Activated effector memory CD4-positive, alpha-beta T cell treated with anti-CD3 and anti-CD28 coated beads, Interleukin-2, amount 50 U/mL, for 16 hours (primary cell): ENCODE measurements at regions not wholly inside any gene's neighbourhood (a gene's known extent, or its start where the extent isn't known, plus 50 kb on each side); places are given as distances from the start of the nearest gene placed in this dataset.

Source experiments
- DNase-seq: peaks from one replicate; pipeline ENCODE4 v3.0.0-alpha.2; 2020

DNA sequence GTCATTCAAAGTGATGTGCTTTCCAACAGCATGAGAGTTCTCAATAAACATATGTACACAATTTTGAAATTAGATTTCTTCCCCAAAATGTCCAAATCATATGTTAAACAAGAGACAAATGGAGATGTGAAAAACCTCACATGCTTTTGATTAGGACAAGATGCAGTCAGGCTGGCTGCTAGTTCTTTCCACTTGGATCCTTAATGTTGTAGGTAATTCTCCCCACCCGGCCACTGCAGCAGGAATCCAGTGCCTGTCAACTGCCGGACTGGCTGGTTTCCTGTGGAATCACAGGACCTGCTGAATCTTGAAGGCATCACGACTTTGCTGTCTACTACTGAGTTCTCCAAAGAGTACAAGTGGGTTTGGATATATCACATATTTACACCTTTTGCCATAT is 138.6 kb upstream of the AKR1E2 start:
- DNase-seq = no peak

DNA sequence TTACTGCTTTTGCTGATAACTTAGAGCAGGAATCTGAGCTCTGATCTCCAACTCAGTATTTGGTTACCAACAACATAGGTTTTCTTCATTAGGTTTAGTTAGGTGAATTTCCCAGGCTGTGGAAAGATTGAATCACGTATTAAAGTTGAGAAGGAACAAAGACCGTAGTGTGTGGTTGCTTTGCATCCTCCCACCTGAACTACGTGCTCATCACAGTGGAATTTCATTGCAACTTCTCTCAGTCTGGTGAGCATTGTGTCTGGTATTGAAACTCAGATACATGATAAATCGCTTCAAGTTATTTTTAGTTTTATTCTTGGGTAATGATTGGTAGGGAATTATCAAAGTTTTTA is 139.4 kb upstream of the AKR1E2 start:
- DNase-seq = no peak

DNA sequence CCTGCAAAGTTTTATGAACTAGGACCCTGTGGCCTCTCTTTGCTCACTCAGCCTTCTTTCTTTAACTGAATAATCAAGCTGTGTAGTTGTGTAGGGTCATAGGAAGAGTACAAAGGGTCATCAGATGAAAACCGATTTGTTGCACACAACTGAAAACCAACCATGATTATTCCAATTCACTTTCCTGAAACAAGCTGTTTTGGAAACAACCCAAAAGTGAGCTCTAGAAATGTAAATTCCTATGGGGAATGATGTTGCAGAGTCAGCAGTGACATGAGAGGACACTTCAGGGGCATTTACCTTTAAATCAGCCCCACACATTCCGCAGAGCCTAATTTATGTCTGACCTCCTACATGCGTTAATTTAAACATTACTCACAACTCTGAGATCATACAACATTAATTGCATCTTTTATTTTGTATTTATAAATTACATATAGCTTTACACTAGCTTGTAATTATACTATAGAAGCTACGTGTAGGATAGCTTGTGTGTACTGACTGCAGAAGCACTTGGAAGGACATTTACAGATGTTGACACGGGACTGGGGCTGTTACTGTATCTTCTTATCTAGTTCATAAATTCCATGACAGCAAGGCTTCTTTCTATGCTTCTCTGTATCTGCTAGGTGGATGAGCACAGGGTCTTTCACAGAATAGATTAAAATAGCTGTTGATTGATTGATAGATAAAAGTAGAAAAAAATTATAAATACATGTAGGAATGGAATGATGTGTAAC is 139.9 kb upstream of the AKR1E2 start:
- no peak for DNase-seq

DNA sequence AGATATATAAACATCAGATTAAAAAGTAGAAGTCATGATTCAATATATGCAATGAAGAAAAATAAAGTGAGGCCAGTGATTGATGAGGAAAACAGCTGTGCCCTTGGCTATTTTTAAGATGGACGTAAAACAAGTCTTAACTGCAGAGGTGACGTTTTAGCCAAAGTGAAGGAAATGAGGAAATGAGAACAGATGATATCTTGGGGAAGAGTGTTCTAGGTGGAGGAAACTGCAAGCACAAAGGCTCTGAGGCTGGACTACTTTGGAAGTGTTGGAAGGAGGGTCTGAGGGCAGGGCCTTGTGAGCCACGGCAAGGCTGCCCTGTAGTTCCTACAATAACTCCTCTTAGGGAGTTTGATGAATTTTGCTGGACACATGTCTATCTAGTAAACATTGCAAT is 140.5 kb upstream of the AKR1E2 start:
- DNase-seq = no peak

DNA sequence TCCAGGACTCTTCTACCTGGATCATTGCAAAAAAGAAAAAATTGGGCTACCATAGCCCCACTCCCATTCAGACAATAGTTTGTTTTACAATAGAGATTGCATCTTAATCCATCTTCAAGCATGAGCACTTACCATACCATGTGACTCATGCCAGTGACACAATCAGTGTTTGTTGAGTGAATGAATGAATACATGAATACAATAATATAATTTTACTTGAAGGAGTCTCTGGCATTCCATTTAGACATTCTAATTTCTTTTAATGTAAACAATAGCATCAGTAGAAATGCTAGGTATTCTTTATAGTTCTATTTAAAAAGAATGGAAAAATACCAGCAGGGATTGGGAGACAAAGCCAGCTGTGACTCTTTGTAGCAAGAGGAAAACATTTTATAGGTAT is 141.6 kb upstream of the AKR1E2 start:
- no peak for DNase-seq

DNA sequence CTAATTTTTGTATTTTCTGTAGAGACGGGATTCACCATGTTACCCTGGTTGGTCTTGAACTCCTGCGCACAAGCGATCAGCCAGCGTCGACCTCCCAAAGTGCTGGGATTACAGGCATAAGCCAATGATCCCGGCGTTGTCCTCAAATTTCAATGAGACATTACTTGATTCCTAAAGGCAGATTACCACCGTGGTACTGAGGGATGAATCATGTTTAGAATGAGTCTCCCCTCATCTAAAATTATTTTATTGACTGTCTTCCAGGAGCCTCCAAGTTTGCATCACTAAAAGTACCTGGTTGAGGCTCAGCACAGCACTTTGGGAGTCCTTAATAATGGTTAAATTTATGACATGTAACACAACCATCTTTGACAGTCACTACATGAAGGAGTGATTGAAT is 142.2 kb upstream of the AKR1E2 start:
- DNase-seq = no peak

DNA sequence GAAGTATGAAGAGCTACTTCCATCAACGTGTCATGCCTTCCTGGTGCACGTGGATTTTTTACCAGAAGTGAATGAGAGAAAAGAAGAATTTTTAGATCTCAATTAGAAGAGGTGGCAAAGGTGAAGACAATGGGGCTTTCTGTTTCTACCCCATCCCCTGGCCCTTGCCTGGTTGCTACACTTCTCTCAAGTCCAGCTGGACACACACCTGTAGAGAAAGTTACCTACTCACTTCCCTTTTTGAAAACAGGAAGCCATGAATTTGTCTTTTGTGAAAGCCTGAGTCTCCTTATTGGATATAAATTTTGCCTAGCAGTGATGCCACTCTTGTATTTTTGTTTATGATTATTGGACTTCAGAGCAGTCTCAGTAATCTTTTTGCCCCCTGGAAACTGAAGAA is 142.9 kb upstream of the AKR1E2 start:
- DNase-seq = no peak

DNA sequence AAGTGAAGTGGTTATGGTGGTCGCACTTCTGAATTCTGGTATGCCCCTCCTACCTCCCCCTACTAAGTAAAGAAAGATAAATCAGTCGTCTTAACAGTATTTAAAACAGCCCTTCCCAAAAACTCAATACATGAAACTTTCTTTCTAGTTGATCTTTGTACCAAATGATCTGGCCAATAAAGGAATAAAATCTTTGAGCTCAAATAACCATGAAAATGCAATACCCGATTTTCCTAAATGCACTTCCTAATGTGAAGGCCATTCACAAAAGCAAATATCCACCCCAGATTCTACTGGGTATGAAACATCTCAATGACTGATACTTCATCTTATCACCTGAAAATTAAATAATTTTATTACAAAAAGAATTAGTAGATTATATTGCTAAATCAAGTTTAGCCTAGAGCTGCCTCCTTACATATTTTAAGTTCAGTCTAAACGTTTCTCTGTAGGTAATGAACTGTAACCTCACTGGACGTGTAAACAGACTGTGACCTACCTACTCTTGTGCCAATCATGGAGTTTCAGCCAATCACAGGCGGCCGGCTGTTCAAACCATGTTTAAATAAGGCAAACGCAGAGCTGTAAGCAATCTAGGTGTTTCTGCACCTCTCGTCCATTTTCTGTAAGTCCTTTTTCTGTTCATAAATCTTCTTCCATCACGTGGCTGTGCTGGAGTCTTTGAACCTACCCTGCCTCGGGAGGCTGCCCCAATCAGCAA is 146.9 kb upstream of the AKR1E2 start:
- DNase-seq = no peak

DNA sequence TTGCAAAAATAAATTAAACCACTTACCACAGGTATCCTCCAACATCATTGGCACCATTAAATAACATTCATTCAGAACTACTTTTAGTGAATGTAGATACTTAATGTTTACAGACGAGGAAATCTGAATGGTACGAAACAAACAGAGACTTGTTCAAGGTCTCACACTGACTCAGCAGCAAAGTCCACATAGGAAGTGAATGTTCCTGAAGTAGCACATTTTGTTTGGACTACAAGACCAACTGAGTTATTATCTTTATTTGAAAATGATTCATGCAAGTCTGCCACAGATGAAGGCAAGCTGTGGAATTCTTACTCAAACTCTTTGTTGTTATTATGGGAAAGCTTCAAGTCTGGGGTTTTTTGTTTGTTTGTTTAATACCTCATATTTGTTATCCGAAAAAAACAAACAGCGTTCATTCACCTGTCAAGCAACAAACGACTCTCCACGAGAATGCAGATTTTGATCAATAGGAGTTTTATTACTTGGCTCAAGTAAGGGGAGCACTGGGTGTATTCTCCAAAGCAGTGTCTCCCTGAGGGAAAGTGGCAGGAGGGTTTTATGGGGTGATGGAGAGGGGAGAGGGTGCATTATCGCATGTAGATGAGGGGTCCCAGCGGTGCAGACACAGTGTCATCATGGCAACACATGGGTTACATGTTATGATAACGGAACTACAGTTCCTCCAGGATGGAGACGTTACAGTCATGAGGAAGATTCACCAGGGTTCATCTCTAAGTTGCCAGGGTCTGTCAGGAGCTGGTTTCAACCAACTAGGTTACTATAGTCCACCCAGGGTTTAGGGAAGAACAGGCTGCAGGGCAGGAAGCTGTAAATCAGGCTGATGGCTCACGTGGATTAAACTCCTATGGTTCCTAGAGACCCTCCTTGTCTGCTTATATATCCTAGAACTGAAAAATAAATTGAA is 147.7 kb upstream of the AKR1E2 start:
- DNase-seq = no peak

DNA sequence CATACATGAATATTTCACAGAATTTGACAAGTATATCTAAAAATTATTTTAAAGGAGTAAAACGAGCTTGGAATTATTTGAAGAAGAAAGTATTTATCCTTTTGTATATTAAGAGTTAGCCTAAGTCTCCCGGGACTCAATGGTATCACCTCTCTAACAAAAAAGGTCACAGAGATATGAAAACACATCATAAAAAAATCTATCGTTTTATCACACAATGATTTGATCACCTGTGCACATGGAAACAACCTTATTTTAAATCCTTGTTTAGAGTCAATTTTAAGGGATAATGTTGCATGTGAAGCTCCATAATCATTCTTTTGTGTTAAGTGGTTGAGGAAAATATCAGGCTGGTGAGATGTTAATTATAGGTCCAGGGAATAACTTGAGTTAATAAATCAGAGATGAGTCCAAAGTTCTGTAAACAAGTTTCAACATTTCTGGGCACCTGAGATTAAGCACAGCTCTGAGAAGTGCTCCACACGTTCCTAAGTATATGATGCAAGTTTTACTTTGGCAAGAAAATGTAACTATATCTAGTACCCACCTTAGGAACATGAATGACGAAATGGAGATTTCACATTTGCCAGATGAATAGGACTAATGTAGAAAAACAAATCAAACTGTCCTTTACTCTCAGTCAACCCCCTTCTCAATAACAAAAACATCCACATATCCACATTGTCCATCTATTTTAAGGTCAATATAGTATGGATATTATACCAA is 148.5 kb upstream of the AKR1E2 start:
- DNase-seq = no peak

DNA sequence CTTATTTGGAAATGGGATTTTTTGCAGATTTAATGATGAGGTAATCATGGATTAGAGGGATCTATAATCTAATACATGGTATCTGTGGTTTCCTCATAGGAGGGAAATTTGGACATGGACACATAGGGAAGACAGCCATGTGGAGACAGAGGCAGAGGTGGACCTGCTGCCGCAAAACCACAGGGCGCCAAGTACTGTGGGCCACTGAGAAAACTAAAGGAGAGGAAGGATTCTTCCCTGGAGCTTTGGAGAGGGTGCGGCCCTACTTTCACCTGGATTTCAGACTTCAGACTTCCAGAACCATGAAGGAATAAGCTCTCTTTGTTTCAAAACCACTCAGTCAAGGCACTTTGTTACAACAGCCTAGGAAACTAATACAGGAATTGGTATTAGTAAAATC is 149.4 kb upstream of the AKR1E2 start:
- DNase-seq = no peak

DNA sequence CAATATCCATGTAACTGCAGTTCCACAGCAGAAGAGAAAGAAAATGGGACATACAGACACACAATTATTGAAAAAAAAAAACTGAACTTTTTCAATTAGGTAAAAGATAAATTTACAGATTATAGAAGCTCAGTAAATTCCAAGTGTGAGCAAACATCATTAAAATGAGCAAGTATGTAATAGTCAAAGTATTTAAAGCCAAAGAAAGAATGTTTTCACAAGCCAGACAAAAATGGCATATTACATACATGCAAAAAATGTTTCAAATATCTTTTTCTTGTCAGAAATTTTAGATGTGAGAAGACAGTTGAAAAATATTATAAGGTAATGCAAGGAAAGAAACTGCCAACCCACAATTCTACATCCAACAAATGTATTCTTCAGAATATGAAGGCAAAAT is 150.2 kb upstream of the AKR1E2 start:
- DNase-seq = no peak

DNA sequence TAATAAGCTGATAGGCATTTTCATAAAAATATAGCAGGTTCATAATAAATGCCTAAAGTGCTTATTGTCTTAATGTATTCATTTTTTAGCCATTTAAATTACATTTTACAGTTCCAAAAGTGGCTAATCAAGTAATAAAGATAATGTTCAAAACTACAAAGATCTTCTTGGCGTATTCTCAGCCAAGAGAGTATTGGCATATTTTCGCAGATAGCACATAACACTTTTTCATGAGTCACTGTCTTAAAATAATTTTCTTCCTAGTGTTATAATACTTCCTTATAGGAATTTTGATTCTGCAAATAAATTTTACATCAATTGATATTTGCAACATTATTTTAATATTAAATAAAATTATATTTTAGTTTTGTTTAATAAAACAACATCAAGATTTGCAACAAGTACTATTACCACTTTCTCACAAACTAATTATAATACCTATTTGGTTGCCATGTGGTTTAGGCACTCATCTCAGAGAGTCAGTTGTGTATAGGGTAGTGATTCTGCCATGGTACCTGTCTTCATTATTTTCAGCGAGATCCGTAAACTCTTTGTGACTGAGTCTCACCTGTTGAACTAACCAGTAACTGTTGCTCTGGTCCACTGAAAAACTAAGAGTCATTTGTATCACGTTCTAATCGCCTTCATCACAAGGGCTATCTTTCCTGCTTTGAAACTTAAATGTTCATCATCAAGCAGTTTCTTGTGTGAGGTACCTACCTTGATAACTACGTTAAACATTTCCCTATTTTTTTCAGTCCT is 152.5 kb upstream of the AKR1E2 start:
- no peak for DNase-seq

DNA sequence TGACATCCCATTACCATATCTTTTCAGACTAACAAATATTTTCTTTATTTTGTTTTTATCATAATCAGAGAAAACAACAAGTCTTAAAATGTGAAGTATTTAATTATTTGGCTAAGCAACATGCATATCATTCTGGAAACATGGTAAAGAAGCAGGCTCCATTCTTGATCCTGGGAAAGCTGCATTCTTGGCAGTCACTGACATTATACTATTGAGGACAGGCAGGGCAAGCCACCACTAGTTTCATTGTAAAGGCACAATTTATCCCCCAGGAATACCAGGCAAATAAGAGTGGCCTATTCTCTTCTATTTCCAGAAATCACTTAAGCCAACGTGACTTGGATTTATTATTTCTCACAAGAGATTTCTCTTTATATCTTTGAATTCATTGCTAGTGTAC is 153.8 kb upstream of the AKR1E2 start:
- no peak for DNase-seq

DNA sequence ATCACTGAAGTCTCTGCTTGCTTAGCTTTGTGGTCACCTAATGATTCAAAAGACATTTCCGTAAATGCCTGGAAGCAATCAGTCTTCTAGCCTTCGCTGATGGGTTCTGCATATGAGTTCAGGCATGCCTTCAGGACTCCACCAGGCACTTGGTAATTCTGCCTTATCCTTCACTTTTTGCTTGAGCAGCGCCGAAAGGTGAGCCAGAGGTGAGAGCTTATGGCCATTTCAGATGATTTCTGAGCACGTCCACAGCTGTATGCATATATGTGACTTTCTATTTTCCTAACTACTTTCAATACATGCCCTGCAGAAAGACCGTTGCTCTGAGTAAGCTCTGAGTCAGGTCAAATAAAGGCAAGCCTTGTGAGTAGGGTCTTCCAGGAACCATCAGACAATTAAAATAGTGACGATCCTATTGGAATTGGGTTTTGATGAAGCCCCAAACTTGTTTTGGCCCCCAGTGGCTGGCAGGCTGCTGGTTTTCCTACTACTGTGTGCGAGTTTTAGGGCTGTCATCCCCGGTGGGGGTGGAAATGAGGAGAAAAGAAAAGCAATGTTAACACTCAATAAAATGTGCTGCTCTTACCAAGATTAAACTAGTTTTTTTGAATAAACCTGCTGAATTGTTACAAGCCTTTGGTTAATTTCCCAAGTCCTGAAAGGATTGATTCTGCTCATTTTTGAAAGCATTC is 154.4 kb upstream of the AKR1E2 start:
- DNase-seq = no peak

DNA sequence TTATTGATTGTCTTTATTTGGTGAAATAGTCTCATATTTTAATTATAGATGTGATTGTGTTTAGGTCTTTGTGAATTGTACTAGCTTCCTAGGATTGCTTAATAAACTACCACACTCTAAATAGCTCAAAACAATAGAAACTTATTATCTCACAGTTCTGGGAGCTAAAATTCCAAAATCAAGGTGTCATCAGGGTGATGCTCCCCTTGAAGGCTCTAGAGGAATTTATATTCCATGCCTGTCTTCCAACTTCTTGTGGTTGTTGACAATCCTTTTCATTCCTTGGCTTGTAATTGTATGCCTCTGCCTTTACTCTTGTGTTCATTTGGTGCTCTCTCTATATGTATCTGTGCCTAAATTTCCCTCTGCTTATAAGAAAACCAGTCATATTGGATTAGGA is 155.3 kb upstream of the AKR1E2 start:
- no peak for DNase-seq

DNA sequence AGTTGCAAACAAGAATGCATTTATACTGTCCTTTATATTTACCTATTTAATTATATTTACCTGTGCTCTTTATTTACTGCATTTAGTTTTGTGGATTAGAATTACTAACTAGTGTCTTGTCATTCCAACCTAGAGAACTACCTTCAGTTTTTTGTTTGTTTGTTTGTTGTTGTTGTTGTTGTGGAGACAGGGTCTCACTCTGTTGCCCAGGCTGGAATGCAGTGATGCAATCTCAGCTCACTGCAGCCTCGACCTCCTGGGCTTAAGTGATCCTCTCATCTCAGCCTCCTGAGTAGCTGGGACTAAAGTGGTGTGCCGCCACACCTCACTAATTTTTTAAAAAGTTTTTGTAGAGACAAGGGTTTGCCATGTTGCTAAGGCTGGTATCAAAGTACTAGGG is 156.4 kb upstream of the AKR1E2 start:
- DNase-seq = no peak

DNA sequence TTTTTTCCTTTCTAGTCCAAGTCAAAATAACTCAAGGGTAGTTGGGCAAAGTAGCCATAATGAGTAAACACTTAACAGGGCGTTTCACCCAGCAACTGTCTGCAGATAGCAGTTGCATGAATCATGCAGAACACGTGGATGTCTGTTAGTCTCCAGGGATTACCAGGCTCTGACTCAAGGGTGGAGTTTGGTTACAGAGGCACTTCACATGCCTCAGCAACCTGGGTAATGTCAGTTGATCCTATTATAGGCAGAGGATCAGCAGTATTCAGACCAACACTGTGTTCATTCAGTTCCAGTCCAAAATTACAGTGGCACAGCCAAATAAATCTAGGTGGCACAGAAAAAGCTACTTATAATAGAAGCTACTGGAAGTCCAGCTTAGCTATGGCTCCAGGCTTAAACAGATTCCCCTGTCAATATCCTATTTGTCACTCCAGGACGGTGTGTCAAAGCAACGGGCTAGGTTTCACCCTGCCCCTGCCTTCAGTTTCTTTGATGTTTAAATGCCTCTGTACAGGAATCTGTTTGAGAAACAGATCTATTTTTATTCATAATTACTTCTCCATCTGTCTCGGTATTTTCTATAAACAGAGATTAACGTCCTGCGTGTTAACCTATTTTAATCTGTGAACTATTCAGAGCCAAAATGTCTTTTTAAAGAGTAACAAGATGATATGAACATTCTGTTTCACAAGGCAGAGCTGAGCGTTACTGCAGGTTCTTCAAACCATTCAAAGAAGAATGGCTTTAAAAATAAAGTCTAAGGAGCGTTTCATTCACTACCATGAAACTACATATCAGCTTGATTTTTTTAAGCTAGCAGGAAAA is 162.6 kb upstream of the AKR1E2 start:
- DNase-seq = no peak

DNA sequence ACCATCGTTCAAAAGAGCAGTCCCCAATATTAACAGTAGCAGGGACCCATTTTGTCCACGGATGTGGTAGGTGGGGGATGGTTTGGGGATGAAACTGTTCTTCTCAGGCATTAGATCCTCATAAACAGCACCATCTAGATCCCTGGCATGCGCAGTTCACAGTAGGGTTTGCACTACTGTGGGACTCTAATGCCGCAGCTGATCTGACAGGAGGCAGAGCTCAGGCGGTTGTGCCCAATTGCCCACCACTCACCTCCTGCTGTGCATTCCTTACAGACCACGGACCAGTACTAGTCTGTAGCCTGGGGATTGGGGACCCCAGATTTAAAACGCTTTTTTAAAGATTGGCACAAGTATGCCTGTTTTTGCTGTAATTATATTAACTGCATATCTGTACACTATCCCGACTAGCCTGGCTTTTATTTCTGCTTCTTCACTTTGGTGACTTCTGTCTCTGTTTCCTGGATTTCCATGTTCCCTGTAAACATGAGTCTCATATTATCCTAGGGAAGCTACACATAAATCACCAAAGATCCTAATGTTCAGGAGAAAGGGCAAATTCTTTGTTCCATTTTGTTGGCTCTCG is 163.3 kb upstream of the AKR1E2 start:
- no peak for DNase-seq

DNA sequence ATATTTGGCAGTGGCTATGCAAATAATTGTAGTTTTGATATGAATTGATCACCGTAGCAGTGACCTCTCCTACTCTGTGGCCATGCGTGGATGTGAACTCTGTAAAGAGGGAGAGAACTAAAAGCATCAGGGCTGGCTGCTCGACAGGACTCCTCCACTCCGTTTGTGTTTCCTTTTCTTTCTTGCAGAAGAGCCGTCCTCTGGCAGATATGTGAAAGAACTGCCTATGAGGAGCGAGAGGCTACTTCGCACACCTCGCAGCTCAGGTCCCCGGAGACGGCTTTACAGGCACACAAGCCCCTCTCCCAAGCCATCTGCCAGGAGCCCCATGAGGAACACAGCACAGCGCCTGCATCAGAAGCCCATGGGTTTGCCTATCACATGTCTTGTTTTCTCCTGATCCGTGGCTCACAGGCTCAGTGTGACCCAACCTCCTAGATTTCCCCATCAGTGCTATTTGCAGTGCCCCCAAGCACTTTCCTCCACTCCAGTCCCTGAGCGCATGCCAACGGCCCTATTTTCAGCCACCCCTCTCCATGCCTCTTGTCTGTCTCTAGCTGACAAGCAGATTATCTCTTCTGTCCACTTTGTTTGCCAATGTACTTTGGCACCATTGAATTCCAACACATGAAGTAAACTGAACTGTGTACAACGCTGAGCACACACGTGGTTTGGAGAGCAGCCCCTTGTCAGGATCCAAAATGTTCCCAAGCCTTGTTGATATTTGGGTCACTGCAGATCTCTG is 164.3 kb upstream of the AKR1E2 start:
- DNase-seq = no peak
